ENCODE measurements at regions not wholly inside any gene's neighbourhood (a gene's known extent, or its start where the extent isn't known, plus 50 kb on each side); places are given as distances from the start of the nearest gene placed in this dataset.

GRCh38 chr12:107340898-107341297, 247.5 kb upstream of the CRY1 start:
- DNase-seq (ENCODE audit: low read depth in 1 of 2, low spot score in 1 of 2) = no peak

GRCh38 chr12:107344035-107344808, 250.9 kb upstream of the CRY1 start:
- DNase-seq (ENCODE audit: low read depth in 1 of 2, low spot score in 1 of 2) = no peak

GRCh38 chr12:107347261-107347660, 253.9 kb upstream of the CRY1 start:
- DNase-seq (ENCODE audit: low read depth in 1 of 2, low spot score in 1 of 2) = no peak

- no peak for DNase-seq (ENCODE audit: low read depth in 1 of 2, low spot score in 1 of 2)
These were observed 255.8 kb upstream of the CRY1 start for GRCh38 chr12:107349008-107349747.

- DNase-seq (ENCODE audit: low read depth in 1 of 2, low spot score in 1 of 2) = no peak
These were observed 256.5 kb upstream of the CRY1 start for GRCh38 chr12:107349839-107350238.

- DNase-seq (ENCODE audit: low read depth in 1 of 2, low spot score in 1 of 2) = no peak
These were observed 257.8 kb upstream of the CRY1 start for GRCh38 chr12:107351109-107351508.

GRCh38 chr12:107351713-107352112, 258.4 kb upstream of the CRY1 start:
- no peak for DNase-seq (ENCODE audit: low read depth in 1 of 2, low spot score in 1 of 2)

GRCh38 chr12:107352347-107353081, 259.2 kb upstream of the CRY1 start:
- no peak for DNase-seq (ENCODE audit: low read depth in 1 of 2, low spot score in 1 of 2)

GRCh38 chr12:107353312-107353711, 260.0 kb upstream of the CRY1 start:
- DNase-seq (ENCODE audit: low read depth in 1 of 2, low spot score in 1 of 2) = no peak

- DNase-seq (ENCODE audit: low read depth in 1 of 2, low spot score in 1 of 2) = no peak
These were observed 261.7 kb upstream of the CRY1 start for GRCh38 chr12:107355004-107355565.

- no peak for DNase-seq (ENCODE audit: low read depth in 1 of 2, low spot score in 1 of 2)
These were observed 262.3 kb upstream of the CRY1 start for GRCh38 chr12:107355612-107356011.

GRCh38 chr12:107356266-107356936, 263.1 kb upstream of the CRY1 start:
- DNase-seq (ENCODE audit: low read depth in 1 of 2, low spot score in 1 of 2) = no peak

- DNase-seq (ENCODE audit: low read depth in 1 of 2, low spot score in 1 of 2) = no peak
These were observed 263.6 kb upstream of the CRY1 start for GRCh38 chr12:107356937-107357295.

GRCh38 chr12:107359382-107359781, 266.0 kb upstream of the CRY1 start:
- no peak for DNase-seq (ENCODE audit: low read depth in 1 of 2, low spot score in 1 of 2)

- DNase-seq (ENCODE audit: low read depth in 1 of 2, low spot score in 1 of 2) = no peak
These were observed 266.7 kb upstream of the CRY1 start for GRCh38 chr12:107360033-107360432.

GRCh38 chr12:107360482-107360881, 267.1 kb upstream of the CRY1 start:
- DNase-seq (ENCODE audit: low read depth in 1 of 2, low spot score in 1 of 2) = no peak

- no peak for DNase-seq (ENCODE audit: low read depth in 1 of 2, low spot score in 1 of 2)
These were observed 268.6 kb upstream of the CRY1 start for GRCh38 chr12:107361970-107362369.

GRCh38 chr12:107362960-107363359, 269.6 kb upstream of the CRY1 start:
- no peak for DNase-seq (ENCODE audit: low read depth in 1 of 2, low spot score in 1 of 2)

- DNase-seq (ENCODE audit: low read depth in 1 of 2, low spot score in 1 of 2) = no peak
These were observed 271.6 kb upstream of the CRY1 start for GRCh38 chr12:107364875-107365518.

- no peak for DNase-seq (ENCODE audit: low read depth in 1 of 2, low spot score in 1 of 2)
These were observed 272.4 kb upstream of the CRY1 start for GRCh38 chr12:107365703-107366102.

- no peak for DNase-seq (ENCODE audit: low read depth in 1 of 2, low spot score in 1 of 2)
These were observed 273.0 kb upstream of the CRY1 start for GRCh38 chr12:107366322-107366721.

Data from activated CD4-positive, alpha-beta T cell treated with anti-CD3 and anti-CD28 coated beads, Interleukin-2, amount 50 U/mL, for 24 hours (primary cell).